Karpas-422 (cell line): ENCODE measurements at regions not wholly inside any gene's neighbourhood (a gene's known extent, or its start where the extent isn't known, plus 50 kb on each side); places are given as distances from the start of the nearest gene placed in this dataset.

Source experiments
- DNase-seq: peaks from one replicate; pipeline ENCODE4 v3.0.0-alpha.2; 2015
- H2AFZ ChIP-seq: fragments of 200-600 bp; sonication (generic); 2 replicates; pipeline ENCODE4 v1.6.1; 2014; ENCODE audit warnings: antibody characterized with exemption, low read length, mixed read lengths
- H3K27ac ChIP-seq: fragments of 200-600 bp; sonication (generic); 2 replicates; pipeline ENCODE4 v1.5.1; 2014; ENCODE audit warnings: mild to moderate bottlenecking, low read length, moderate library complexity
- H3K27me3 ChIP-seq: fragments of 200-600 bp; sonication (generic); 2 replicates; pipeline ENCODE4 v1.6.1; 2014; ENCODE audit warnings: low read length, mixed read lengths
- H3K36me3 ChIP-seq: fragments of 200-600 bp; sonication (generic); 2 replicates; pipeline ENCODE4 v1.6.1; 2014; ENCODE audit warnings: low read length, mixed read lengths; ENCODE audit not compliant: insufficient read depth
- H3K4me1 ChIP-seq: fragments of 200-600 bp; sonication (generic); 2 replicates; pipeline ENCODE4 v1.6.1; 2014; ENCODE audit warnings: mild to moderate bottlenecking, low read length, mixed read lengths
- H3K4me2 ChIP-seq: fragments of 200-600 bp; sonication (generic); 2 replicates; pipeline ENCODE4 v1.6.1; 2014; ENCODE audit warnings: low read length, low read depth, mild to moderate bottlenecking; ENCODE audit not compliant: poor library complexity, severe bottlenecking
- H3K4me3 ChIP-seq: fragments of 200-600 bp; sonication (generic); 2 replicates; pipeline ENCODE4 v1.5.1; 2014; ENCODE audit warnings: mild to moderate bottlenecking, antibody characterized with exemption, low read length, mixed read lengths
- H3K79me2 ChIP-seq: fragments of 200-600 bp; sonication (generic); 2 replicates; pipeline ENCODE4 v1.6.1; 2014; ENCODE audit warnings: mild to moderate bottlenecking, low read length, mixed read lengths
- H3K9ac ChIP-seq: fragments of 200-600 bp; sonication (generic); 2 replicates; pipeline ENCODE4 v1.6.0; 2014; ENCODE audit warnings: low read length
- H3K9me2 ChIP-seq: fragments of 200-600 bp; sonication (generic), shearing (Covaris generic); replicated peaks from 2 replicates; pipeline ENCODE4 v1.6.0; 2014; ENCODE audit warnings: mild to moderate bottlenecking, low read length, moderate library complexity; ENCODE audit not compliant: insufficient read depth
- H3K9me3 ChIP-seq: fragments of 300-700, 200-600 bp; sonication (generic); 2 replicates; pipeline ENCODE4 v1.6.1; 2014; ENCODE audit warnings: low read length, mixed read lengths
- H4K20me1 ChIP-seq: fragments of 200-600 bp; sonication (generic); 2 replicates; pipeline ENCODE4 v1.6.1; 2014; ENCODE audit warnings: mild to moderate bottlenecking, antibody characterized with exemption, low read length, low read depth; ENCODE audit not compliant: insufficient read depth

DNA sequence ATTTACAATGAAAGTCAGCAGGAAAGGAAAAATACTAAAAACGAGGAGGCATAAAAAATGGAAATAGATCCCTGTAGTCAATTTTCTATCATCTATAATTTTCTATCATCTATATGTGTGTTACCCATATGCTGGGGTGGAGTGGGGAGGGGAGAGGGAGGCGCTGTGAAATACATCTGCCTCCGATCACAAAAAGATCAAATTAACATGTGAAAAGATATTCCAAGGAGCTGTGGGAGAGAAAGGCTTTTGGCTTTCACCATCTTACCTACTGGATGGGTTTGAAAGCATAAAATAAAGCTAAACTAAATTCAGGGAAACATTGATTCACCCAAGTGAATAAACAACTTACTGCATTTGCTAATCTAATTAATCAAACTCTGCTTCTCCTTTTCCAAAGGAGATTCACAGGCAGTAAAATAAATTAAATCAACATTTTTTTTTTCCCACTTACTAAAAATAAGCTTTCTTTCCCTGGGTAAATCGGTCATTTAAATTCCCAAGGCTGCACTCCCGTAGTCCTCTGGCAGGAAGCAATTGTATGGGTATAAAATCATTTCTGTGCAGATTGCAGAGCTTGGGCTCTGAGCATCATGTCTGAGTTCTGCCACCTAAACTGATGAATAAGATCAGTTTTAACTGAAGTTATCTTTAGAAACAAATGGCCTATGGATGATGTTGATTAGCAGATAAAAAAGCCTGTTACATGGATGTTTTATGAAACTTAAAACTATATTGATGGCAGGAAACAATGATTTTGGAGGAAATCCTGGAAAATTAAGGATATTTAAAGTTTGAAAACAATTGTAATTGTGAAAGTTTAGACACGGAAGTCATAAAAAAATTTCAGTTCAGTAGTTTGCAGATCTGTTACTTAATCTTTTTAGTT is 147.9 kb downstream of the SOX4 start:
- Histone ChIP-seq H4K20me1 (no peaks in the 10 kb centered on the region), H3K9me2 (no peaks in the 10 kb centered on the region), H3K4me3 (no peak overlapping the region), H2AFZ (no peak overlapping the region), H3K4me1 (no peaks in the 10 kb centered on the region), H3K27me3 (no peaks in the 10 kb centered on the region), H3K9ac (no peak overlapping the region), H3K36me3 (no peaks in the 10 kb centered on the region), H3K79me2 (no peaks in the 10 kb centered on the region), H3K9me3 (no peaks in the 10 kb centered on the region), H3K27ac (no peak overlapping the region), H3K4me2 (no peak overlapping the region)
- DNase-seq = no peak

DNA sequence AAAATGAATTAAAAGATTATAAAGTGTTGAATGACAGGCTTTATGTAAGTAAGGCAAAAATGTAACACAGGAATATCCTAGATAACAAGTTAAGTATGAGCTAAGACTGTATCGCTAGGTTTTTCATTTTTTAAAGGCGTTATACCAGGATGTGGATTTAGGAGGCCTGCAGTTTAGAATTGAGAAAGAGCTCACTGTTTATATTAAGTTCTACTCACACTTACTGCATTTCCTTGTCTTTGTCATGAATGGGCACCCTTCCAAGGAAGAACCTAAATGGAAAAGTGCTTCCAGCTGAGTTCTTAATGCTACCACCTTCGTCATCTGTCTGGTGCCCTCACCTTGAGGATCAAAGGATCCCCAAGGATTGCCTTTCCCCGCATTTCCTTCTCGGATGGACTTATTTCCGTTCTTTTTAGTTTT is 148.7 kb downstream of the SOX4 start:
- Histone ChIP-seq H3K36me3 (no peaks in the 10 kb centered on the region), H3K79me2 (no peaks in the 10 kb centered on the region), H3K9me3 (no peaks in the 10 kb centered on the region), H3K9me2 (no peaks in the 10 kb centered on the region), H3K9ac (no peak overlapping the region), H4K20me1 (no peaks in the 10 kb centered on the region), H3K4me2 (no peak overlapping the region), H2AFZ (no peak overlapping the region), H3K27ac (no peak overlapping the region), H3K4me3 (no peak overlapping the region), H3K4me1 (no peaks in the 10 kb centered on the region), H3K27me3 (no peaks in the 10 kb centered on the region)
- DNase-seq = no peak

DNA sequence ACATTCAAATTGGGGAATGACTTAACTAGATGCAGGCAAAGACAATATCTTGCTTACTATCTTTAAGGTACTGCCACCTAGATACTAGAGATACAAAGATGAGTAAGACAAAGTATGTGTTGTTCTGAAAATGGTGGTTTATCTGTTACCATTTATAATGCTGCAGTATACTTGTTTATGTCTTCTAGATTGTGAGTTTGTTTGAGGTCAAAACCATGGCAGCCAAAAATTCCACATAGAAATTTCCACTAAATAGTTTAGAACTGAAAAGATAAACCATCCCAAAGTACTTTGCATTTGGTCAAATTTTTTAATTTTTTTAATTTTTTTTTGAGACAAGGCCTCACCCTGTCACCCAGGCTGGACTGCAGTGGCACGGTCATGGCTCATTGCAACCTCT is 150.8 kb downstream of the SOX4 start:
- H3K79me2 ChIP-seq = no peaks in the 10 kb centered on the region
- H3K4me2 ChIP-seq = no peak overlapping the region
- no peak overlapping the region for H2AFZ ChIP-seq
- DNase-seq = no peak
- H3K36me3 ChIP-seq = no peaks in the 10 kb centered on the region
- H4K20me1 ChIP-seq = no peaks in the 10 kb centered on the region
- H3K4me3 ChIP-seq = no peak overlapping the region
- H3K4me1 ChIP-seq = peaks cover 5% of the 10 kb centered on the region; the same call in 1 of the 2 replicates
- H3K27me3 ChIP-seq = no peaks in the 10 kb centered on the region
- no peaks in the 10 kb centered on the region for H3K9me2 ChIP-seq
- H3K9ac ChIP-seq = no peak overlapping the region
- no peak overlapping the region for H3K27ac ChIP-seq
- no peaks in the 10 kb centered on the region for H3K9me3 ChIP-seq

DNA sequence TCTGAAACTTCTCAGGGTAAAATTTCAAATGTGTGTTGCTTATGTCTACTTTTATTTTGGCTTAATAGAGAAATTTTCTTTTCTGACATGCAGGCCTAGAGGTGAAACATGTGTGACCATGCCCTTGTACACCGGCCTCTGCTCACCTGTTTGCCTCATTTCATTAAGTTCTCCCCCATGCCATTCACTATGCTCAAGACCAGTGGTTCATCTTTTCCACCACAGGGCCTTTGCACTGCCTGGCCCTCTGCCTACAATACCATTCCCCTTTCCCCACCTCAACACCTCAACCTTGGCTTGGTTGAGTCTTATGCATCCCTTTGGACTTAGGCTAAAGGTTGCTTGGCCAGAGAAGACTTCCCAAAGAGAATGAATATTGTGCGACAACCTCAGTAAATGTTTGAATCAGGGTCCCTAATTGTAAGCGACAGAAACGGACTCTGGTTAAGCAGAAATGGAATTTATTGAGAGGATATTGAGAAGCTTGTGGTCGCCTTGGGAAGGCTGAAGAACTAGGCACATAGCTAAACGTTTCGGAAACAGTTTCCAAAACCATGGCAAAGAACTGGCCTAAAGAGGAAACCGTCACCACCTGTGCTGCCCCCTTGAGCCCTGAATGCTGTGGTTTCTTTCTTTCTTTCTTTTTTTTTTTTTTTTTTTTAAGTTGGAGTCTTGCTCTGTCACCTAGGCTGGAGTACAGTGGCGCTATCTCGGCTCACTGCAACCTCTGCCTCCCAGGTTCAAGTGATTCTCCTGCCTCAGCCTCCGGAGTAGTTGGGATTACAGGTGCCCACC is 152.2 kb downstream of the SOX4 start:
- no peaks in the 10 kb centered on the region for H3K79me2 ChIP-seq
- no peaks in the 10 kb centered on the region for H3K9me2 ChIP-seq
- no peaks in the 10 kb centered on the region for H3K27me3 ChIP-seq
- H3K4me3 ChIP-seq = no peak overlapping the region
- no peak for DNase-seq
- H3K9ac ChIP-seq = no peak overlapping the region
- no peaks in the 10 kb centered on the region for H3K36me3 ChIP-seq
- H4K20me1 ChIP-seq = no peaks in the 10 kb centered on the region
- H3K9me3 ChIP-seq = no peaks in the 10 kb centered on the region
- H3K27ac ChIP-seq = no peak overlapping the region
- no peak overlapping the region for H2AFZ ChIP-seq
- no peak overlapping the region for H3K4me2 ChIP-seq
- peaks cover 5% of the 10 kb centered on the region; the same call in 1 of the 2 replicates for H3K4me1 ChIP-seq

DNA sequence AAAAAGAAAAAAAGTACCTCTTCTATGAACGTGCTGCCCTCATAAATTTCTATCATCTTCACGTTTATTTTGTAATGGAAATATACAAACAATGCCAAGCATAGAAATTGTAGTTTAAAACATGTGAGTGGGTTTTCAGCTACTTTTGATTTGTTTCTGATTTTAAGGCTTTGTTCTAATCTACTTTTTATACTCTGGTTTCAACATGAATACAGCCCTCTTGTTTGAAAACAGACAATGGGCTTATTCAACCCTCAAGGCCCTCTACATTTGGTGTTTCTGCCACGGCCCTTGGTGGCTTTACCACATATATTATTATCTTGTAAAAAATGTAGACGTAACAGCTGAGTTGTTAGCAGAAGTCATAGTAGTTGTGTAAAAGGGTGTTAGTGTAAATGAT is 153.9 kb downstream of the SOX4 start:
- Histone ChIP-seq H4K20me1 (no peaks in the 10 kb centered on the region), H3K79me2 (no peaks in the 10 kb centered on the region), H3K4me1 (peaks cover 5% of the 10 kb centered on the region; the same call in 1 of the 2 replicates), H3K9ac (no peak overlapping the region), H3K27ac (no peak overlapping the region), H2AFZ (no peak overlapping the region), H3K9me3 (no peaks in the 10 kb centered on the region), H3K4me2 (no peak overlapping the region), H3K4me3 (no peak overlapping the region), H3K9me2 (no peaks in the 10 kb centered on the region), H3K36me3 (no peaks in the 10 kb centered on the region), H3K27me3 (no peaks in the 10 kb centered on the region)
- no peak for DNase-seq

DNA sequence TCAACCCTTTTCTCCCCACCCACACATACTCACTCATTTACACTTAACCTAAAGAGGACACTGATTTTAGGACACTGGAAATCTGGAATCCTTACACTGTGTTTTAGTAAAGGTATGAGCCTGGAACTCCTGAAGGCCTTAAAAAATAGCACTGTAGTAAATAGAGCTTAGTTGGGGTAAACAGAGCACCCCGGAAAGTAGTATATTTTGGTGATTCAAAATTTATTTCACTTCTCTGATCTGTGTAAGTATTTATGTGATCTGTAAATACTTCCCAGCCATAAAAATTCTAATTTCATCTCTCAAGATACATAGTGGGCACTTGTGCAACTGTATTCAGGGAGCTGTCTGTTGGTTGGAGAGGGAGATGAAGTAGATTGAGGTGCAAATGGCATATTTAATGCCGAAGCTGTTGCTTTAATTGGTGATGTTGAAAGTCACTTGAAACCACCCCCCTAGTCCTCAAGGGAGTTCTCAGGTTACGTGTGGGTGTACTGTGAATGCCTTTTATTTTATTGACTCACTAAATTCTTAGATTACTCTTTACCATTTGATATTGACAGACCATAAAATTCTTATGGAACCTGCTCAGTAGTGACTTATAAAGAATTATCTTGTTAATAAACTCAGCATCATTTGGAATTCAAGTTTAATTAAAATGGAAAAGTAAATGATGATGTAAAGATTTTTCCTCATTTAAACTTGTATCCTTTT is 154.9 kb downstream of the SOX4 start:
- no peaks in the 10 kb centered on the region for H3K9me3 ChIP-seq
- no peak overlapping the region for H3K9ac ChIP-seq
- H3K4me1 ChIP-seq = peaks cover 5% of the 10 kb centered on the region; the same call in 1 of the 2 replicates
- H3K4me2 ChIP-seq = no peak overlapping the region
- H2AFZ ChIP-seq = no peak overlapping the region
- no peaks in the 10 kb centered on the region for H3K36me3 ChIP-seq
- no peaks in the 10 kb centered on the region for H3K79me2 ChIP-seq
- H3K27me3 ChIP-seq = no peaks in the 10 kb centered on the region
- H3K9me2 ChIP-seq = no peaks in the 10 kb centered on the region
- no peak for DNase-seq
- H3K4me3 ChIP-seq = no peak overlapping the region
- H3K27ac ChIP-seq = no peak overlapping the region
- no peaks in the 10 kb centered on the region for H4K20me1 ChIP-seq

DNA sequence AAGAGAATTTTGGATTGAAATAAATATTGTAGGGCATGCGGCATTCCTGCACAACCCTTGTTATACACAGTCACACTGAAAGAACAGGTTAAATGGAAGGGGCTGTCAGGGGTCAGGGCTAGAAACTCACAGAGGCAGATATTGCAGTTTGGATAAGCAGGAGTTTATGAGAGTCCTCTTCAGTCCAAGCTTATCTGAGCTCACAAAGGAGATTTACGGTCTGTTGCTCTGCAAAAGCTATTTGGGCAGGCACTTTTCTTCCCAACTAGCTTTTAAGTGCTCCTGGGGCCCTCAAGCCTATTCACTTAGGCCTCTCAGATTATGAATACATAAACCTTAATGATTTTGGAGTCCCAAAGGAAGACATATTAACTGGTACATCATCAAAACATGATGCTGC is 156.2 kb downstream of the SOX4 start:
- H3K9me2 ChIP-seq = no peaks in the 10 kb centered on the region
- DNase-seq = no peak
- no peaks in the 10 kb centered on the region for H4K20me1 ChIP-seq
- H3K4me3 ChIP-seq = no peak overlapping the region
- H3K27ac ChIP-seq = no peak overlapping the region
- H3K4me1 ChIP-seq = peaks cover 5% of the 10 kb centered on the region; the same call in 1 of the 2 replicates
- H3K36me3 ChIP-seq = no peaks in the 10 kb centered on the region
- no peaks in the 10 kb centered on the region for H3K27me3 ChIP-seq
- no peaks in the 10 kb centered on the region for H3K79me2 ChIP-seq
- no peaks in the 10 kb centered on the region for H3K9me3 ChIP-seq
- H3K9ac ChIP-seq = no peak overlapping the region
- H3K4me2 ChIP-seq = no peak overlapping the region
- H2AFZ ChIP-seq = no peak overlapping the region

DNA sequence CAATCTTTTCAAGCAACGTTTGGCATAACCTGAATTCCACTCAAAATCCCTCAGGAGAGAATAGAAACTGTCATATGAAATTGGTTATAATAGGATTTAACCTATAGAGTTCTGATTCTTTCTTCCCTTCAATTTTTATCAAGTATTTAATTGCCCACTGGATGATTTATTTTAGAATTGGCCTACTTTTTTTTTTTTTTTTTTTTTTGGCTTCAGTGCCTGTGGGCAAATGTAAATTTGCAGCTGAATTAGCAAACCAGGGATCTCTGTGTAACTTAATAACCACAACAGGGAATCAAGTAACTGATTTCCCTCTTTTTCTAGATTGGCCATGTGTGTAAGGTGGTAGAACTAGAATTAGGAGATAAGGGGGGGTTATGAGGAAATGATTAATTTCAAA is 157.0 kb downstream of the SOX4 start:
- H3K4me3 ChIP-seq = no peak overlapping the region
- H3K27me3 ChIP-seq = no peaks in the 10 kb centered on the region
- no peaks in the 10 kb centered on the region for H4K20me1 ChIP-seq
- no peaks in the 10 kb centered on the region for H3K9me2 ChIP-seq
- H3K9me3 ChIP-seq = no peaks in the 10 kb centered on the region
- no peaks in the 10 kb centered on the region for H3K79me2 ChIP-seq
- no peak overlapping the region for H3K9ac ChIP-seq
- H3K4me1 ChIP-seq = peaks cover 5% of the 10 kb centered on the region; the same call in 1 of the 2 replicates
- DNase-seq = no peak
- H3K27ac ChIP-seq = no peak overlapping the region
- no peaks in the 10 kb centered on the region for H3K36me3 ChIP-seq
- H3K4me2 ChIP-seq = no peak overlapping the region
- H2AFZ ChIP-seq = no peak overlapping the region
